GM20000 (cell line): ENCODE measurements at regions not wholly inside any gene's neighbourhood (a gene's known extent, or its start where the extent isn't known, plus 50 kb on each side); places are given as distances from the start of the nearest gene placed in this dataset.

Source experiments
- DNase-seq: peaks from one replicate; pipeline ENCODE4 v3.0.0; 2012; ENCODE audit warnings: low spot score
- CTCF ChIP-seq: IDR thresholded peaks from 2 replicates; pipeline ENCODE4 v1.5.1; 2012; ENCODE audit warnings: mild to moderate bottlenecking, control low read depth; ENCODE audit errors: extremely low read depth, missing control alignments

- DNase-seq = no peak
- TF ChIP-seq CTCF = no peak
These were observed 130.9 kb upstream of the CCDC179 start for GRCh38 chr11:22991196-22991595.

DNA sequence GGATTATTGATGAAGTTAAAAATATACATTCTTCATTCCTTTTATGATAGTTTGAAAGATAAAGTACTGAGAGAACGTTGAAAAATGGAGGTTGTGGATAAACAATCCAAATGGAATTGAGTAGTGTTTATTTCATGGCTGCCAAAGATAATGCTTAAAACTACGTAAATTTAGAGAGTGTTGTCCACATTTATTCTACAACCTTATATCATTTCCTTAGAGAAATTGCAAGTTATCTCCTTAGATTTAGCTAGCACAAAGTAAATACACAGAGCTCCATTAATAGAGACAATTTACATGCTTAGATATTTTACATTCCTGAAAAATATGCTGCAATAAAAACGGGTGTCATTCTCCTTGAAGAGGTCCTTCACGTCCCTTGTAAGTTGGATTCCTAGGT lies 146.5 kb upstream of the CCDC179 start:
- TF ChIP-seq CTCF = no peak
- no peak for DNase-seq

DNA sequence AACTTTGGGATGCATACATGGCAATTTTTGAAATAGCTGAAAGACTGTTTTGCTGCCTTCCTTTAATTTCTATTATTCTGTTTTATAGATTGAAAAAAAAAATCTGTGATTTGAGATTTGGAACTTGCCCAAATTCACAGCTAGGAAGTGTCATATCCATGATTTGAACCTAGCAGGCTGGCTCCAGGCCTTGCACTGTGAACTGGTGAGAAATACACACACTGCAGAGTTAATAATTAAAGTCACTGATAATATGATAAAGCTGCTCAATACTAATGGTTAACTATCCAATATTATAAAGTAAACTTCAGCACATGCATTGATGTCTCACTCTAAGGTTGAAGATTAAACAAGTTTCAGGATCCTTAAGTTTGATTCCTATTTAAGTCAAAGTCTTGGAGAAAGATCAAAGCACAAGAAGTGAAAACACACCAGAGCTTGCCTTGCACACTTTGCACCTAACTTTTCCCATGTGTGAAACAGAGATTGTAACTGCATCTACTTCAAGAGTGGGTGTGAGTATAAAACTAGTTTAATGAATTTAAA lies 150.6 kb upstream of the CCDC179 start:
- no peak for TF ChIP-seq CTCF
- no peak for DNase-seq

DNA sequence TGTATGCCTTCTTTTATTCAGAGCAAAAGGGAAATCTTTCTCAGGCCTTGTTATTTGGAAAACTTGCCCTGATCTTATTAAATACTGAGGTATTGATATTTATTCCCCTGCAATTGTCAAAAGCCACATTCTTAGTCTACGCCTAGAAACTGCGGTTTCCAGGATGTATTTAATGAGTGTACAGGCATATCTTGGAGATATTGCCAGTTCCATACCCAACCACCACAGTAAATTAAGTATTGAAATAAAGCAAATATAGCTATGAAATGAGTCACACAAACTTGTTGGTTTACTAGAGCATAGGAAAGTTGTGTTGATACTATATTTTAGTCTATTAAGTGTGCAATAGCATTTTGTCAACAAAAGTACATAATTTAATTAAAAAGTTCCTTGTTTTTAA lies 152.7 kb upstream of the CCDC179 start:
- no peak for DNase-seq
- TF ChIP-seq CTCF = no peak

DNA sequence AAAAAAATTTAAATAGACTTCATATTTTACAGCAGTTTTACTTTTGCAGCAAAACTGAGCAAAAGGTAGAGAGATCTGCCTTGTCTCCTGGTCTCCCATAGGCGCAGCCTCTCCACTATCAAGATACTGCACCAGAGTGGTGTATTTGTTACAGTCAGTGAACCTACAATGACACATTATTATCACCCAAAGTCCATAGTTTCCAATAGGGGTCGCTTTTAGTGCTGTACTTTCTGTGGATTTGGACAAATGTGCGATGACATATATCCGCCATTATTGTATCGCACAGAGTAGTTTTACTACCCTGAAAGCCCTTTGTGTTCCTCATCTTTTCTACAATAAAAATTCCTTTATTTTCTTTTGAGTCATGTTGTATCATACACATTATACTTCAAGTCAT lies 153.2 kb upstream of the CCDC179 start:
- no peak for TF ChIP-seq CTCF

DNA sequence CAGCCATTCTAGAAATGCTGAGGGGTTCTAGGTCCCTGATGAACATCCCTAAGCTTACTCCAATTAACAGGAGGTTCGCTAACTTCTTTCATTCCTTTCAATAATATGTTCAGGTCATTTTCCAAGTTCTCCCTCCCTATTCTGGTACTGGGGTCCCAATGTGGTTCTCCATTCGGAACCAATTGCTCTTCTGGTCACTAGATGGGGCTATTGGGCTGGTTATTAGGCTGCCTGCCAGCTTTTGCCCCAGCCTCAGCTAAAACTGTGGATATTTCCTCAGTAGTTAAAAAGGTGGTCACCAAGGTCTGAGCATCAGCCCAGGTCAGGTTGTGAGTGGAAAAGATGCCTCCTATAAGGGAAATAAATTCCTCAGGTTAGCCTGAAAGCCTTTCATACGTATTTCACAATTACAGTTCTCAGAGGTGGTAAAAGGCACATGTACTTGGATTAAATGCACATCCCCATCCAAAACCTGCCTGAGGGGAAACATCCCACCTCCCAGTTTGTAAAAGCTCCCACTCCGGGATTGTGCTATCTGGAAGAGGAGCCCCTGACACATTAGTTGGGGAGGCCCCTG lies 161.1 kb upstream of the CCDC179 start:
- TF ChIP-seq CTCF = peak; percentile 57
- peak; percentile 49 for DNase-seq

More for the DNA sequence above, 153.2 kb upstream of the CCDC179 start:
- no peak for DNase-seq

- no peak for DNase-seq
- no peak for TF ChIP-seq CTCF
These were observed 162.6 kb upstream of the CCDC179 start for GRCh38 chr11:23022854-23023253.
